ENCODE measurements at regions not wholly inside any gene's neighbourhood (a gene's known extent, or its start where the extent isn't known, plus 50 kb on each side); places are given as distances from the start of the nearest gene placed in this dataset.

- TF ChIP-seq POLR2A (IDR thresholded peaks at IDR 0.05), result no peak
- TF ChIP-seq CTCF (IDR thresholded peaks at IDR 0.05), result no peak
- Histone ChIP-seq H3K36me3 (no peaks in the 10 kb centered on the region), H3K4me3 (no peak overlapping the region), H3K27me3 (no peaks in the 10 kb centered on the region), H3K9me3 (no peaks in the 10 kb centered on the region), H3K4me1 (peaks cover 0 to 15% (median 0%) of the 10 kb centered on the region in 4 donors), H3K27ac (no peak overlapping the region)
- DNase-seq, result no peak
Measured at GRCh38 chr7:41887416-41887815, 184.5 kb upstream of the INHBA start.

DNA sequence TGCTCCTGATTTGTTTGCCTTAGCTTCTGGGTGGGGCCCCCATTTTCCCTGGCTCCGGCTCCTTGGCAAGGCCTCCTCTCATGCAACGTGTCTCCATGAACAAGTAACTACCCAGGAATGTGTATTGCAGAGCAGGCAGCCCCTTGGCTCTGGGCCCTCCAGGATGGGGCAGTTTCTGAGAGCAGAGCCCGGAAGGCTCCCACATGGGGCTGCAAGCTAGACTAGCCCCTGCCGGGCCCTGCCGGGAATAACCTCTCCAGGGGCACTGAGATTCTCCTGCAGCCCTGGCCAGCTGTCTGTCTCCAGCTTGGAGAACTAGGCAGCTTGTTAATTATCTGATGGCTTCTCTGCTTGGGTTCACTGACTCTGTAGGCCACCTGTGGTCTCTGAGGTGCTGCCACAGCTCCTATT lies 184.0 kb upstream of the INHBA start:
- no peak overlapping the region for H3K27ac ChIP-seq
- no peaks in the 10 kb centered on the region for H3K27me3 ChIP-seq
- no peaks in the 10 kb centered on the region for H3K9me3 ChIP-seq
- no peak overlapping the region for H3K4me3 ChIP-seq
- TF ChIP-seq POLR2A (IDR thresholded peaks at IDR 0.05) (no peak), CTCF (IDR thresholded peaks at IDR 0.05) (no peak)
- peaks cover 0 to 15% (median 0%) of the 10 kb centered on the region in 4 donors for H3K4me1 ChIP-seq
- peak in 1 of 3 donors; percentile 56 for DNase-seq
- H3K36me3 ChIP-seq, result no peaks in the 10 kb centered on the region

DNA sequence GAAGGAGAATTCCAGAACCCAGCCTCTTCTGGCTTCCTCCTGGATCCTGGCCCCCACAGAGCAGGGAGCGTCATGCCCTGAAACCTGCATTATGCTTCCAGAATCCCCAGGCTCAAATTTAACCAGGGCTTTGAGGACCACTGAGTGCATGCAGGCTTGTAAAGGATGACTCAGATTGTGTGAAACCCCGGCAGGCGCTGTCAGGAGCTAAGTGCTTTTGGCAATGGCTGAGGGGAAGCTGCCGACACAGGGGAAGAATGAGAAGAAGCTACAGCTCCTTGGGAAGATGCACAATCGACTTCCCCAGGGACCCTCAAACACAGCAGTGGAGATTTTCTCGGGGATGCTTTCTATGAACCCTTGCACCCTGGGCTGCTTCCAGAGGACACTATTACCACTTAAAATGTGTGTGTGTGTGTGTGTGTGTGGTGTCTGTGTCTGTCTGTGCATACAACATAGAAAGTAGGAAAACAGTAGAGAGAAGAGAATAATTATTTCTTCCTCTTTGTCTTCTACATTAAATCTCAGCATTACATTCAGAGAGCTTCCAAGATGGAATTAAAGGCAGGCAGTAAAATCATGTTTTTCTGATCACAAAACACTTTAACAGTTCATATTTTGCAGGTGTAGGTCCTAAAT lies 183.5 kb upstream of the INHBA start:
- H3K9me3 ChIP-seq, result no peaks in the 10 kb centered on the region
- peaks cover 0 to 15% (median 0%) of the 10 kb centered on the region in 4 donors for H3K4me1 ChIP-seq
- TF ChIP-seq POLR2A (IDR thresholded peaks at IDR 0.05) (no peak), CTCF (IDR thresholded peaks at IDR 0.05) (no peak)
- no peaks in the 10 kb centered on the region for H3K27me3 ChIP-seq
- DNase-seq, result no peak
- no peak overlapping the region for H3K27ac ChIP-seq
- H3K4me3 ChIP-seq, result no peak overlapping the region
- H3K36me3 ChIP-seq, result no peaks in the 10 kb centered on the region

- Histone ChIP-seq H3K9me3 (no peaks in the 10 kb centered on the region), H3K36me3 (no peaks in the 10 kb centered on the region), H3K27me3 (no peaks in the 10 kb centered on the region), H3K4me1 (peaks cover 0 to 15% (median 0%) of the 10 kb centered on the region in 4 donors), H3K27ac (no peak overlapping the region), H3K4me3 (no peak overlapping the region)
- no peak for DNase-seq
- TF ChIP-seq CTCF (IDR thresholded peaks at IDR 0.05) (no peak), POLR2A (IDR thresholded peaks at IDR 0.05) (no peak)
Measured at GRCh38 chr7:41885748-41886147, 182.9 kb upstream of the INHBA start.

- H3K27ac ChIP-seq, result no peak overlapping the region
- no peak overlapping the region for H3K4me3 ChIP-seq
- H3K36me3 ChIP-seq, result no peaks in the 10 kb centered on the region
- no peaks in the 10 kb centered on the region for H3K27me3 ChIP-seq
- TF ChIP-seq POLR2A (IDR thresholded peaks at IDR 0.05), result no peak
- TF ChIP-seq CTCF (IDR thresholded peaks at IDR 0.05), result no peak
- H3K9me3 ChIP-seq, result no peaks in the 10 kb centered on the region
- no peak for DNase-seq
- H3K4me1 ChIP-seq, result peaks cover 0 to 15% (median 0%) of the 10 kb centered on the region in 4 donors
Measured at GRCh38 chr7:41885078-41885477, 182.2 kb upstream of the INHBA start.

Data from Peyer's patch (tissue), 4 donors.